ENCODE measurements at regions not wholly inside any gene's neighbourhood (a gene's known extent, or its start where the extent isn't known, plus 50 kb on each side); places are given as distances from the start of the nearest gene placed in this dataset.

GRCh38 chr20:12564979-12565378 lies 443.8 kb upstream of the SPTLC3 start:
- TF ChIP-seq ELK4 (IDR thresholded peaks at IDR 0.05; ENCODE audit: borderline replicate concordance, low read depth, low read length) = no peak
- TF ChIP-seq ZNF362 (tag by site-specific recombination; IDR thresholded peaks at IDR 0.05) = no peak
